ENCODE measurements at regions not wholly inside any gene's neighbourhood (a gene's known extent, or its start where the extent isn't known, plus 50 kb on each side); places are given as distances from the start of the nearest gene placed in this dataset.

GRCh38 chr14:61225344-61225743 is 55.8 kb downstream of the TMEM30B start:
- no peak for TF ChIP-seq NR2F2 (IDR thresholded peaks at IDR 0.05)
- TF ChIP-seq SP1 (IDR thresholded peaks at IDR 0.05): no peak
- TF ChIP-seq TAF1 (conservative IDR thresholded peaks at IDR 0.05): no peak
- TF ChIP-seq RXRA (IDR thresholded peaks at IDR 0.05): no peak
- no peak for TF ChIP-seq YY1 (IDR thresholded peaks at IDR 0.05)
- TF ChIP-seq EGR1 (IDR thresholded peaks at IDR 0.05; ENCODE audit: low read depth in 2 of 2): no peak
- no peak for TF ChIP-seq JUND (IDR thresholded peaks at IDR 0.05)
- TF ChIP-seq GABPA (IDR thresholded peaks at IDR 0.05 in 1 of 2, conservative IDR thresholded peaks at IDR 0.05 in 1 of 2): no peak
- TF ChIP-seq, protein P1, sequence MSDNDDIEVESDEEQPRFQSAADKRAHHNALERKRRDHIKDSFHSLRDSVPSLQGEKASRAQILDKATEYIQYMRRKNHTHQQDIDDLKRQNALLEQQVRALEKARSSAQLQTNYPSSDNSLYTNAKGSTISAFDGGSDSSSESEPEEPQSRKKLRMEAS (IDR thresholded peaks at IDR 0.05): no peak
- TF ChIP-seq FOXA1 (IDR thresholded peaks at IDR 0.05): no peak
- no peak for TF ChIP-seq ATF3 (IDR thresholded peaks at IDR 0.05)
- no peak for TF ChIP-seq ZBTB33 (IDR thresholded peaks at IDR 0.05)
- no peak for TF ChIP-seq HNF4G (IDR thresholded peaks at IDR 0.05)
- no peak for TF ChIP-seq HNF4A (conservative IDR thresholded peaks at IDR 0.05)
- no peak for TF ChIP-seq RAD21 (IDR thresholded peaks at IDR 0.05)
- TF ChIP-seq, protein P2, sequence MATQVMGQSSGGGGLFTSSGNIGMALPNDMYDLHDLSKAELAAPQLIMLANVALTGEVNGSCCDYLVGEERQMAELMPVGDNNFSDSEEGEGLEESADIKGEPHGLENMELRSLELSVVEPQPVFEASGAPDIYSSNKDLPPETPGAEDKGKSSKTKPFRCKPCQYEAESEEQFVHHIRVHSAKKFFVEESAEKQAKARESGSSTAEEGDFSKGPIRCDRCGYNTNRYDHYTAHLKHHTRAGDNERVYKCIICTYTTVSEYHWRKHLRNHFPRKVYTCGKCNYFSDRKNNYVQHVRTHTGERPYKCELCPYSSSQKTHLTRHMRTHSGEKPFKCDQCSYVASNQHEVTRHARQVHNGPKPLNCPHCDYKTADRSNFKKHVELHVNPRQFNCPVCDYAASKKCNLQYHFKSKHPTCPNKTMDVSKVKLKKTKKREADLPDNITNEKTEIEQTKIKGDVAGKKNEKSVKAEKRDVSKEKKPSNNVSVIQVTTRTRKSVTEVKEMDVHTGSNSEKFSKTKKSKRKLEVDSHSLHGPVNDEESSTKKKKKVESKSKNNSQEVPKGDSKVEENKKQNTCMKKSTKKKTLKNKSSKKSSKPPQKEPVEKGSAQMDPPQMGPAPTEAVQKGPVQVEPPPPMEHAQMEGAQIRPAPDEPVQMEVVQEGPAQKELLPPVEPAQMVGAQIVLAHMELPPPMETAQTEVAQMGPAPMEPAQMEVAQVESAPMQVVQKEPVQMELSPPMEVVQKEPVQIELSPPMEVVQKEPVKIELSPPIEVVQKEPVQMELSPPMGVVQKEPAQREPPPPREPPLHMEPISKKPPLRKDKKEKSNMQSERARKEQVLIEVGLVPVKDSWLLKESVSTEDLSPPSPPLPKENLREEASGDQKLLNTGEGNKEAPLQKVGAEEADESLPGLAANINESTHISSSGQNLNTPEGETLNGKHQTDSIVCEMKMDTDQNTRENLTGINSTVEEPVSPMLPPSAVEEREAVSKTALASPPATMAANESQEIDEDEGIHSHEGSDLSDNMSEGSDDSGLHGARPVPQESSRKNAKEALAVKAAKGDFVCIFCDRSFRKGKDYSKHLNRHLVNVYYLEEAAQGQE (IDR thresholded peaks at IDR 0.05): no peak
- no peak for TF ChIP-seq FOXA2 (IDR thresholded peaks at IDR 0.05)
- TF ChIP-seq, protein P3, sequence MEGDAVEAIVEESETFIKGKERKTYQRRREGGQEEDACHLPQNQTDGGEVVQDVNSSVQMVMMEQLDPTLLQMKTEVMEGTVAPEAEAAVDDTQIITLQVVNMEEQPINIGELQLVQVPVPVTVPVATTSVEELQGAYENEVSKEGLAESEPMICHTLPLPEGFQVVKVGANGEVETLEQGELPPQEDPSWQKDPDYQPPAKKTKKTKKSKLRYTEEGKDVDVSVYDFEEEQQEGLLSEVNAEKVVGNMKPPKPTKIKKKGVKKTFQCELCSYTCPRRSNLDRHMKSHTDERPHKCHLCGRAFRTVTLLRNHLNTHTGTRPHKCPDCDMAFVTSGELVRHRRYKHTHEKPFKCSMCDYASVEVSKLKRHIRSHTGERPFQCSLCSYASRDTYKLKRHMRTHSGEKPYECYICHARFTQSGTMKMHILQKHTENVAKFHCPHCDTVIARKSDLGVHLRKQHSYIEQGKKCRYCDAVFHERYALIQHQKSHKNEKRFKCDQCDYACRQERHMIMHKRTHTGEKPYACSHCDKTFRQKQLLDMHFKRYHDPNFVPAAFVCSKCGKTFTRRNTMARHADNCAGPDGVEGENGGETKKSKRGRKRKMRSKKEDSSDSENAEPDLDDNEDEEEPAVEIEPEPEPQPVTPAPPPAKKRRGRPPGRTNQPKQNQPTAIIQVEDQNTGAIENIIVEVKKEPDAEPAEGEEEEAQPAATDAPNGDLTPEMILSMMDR (IDR thresholded peaks at IDR 0.05; ENCODE audit: low read depth, low read length, missing input control): no peak
- WGBS: 92% methylated on average over 6 of the region's 6 CpGs
- no peaks in the 10 kb centered on the region for H3K9me3 ChIP-seq (ENCODE audit: control insufficient read depth in 4 of 4, low read length in 3 of 4)
- H3K27me3 ChIP-seq (ENCODE audit: control insufficient read depth in 4 of 4, insufficient read depth in 4 of 4, low read length in 3 of 4): no peaks in the 10 kb centered on the region
- H3K9ac ChIP-seq (ENCODE audit: low read depth in 1 of 2, low read length in 2 of 2): no peak overlapping the region
- DNase-seq (ENCODE audit: low spot score): no peak
- no peaks in the 10 kb centered on the region for H3K36me3 ChIP-seq (ENCODE audit: control insufficient read depth in 4 of 4, insufficient read depth in 3 of 4, low read depth in 1 of 4, low read length in 3 of 4)
- H3K27ac ChIP-seq (ENCODE audit: low read depth in 1 of 2, low read length in 2 of 2): no peak overlapping the region
- no peaks in the 10 kb centered on the region for H3K4me1 ChIP-seq (ENCODE audit: control insufficient read depth in 4 of 4, insufficient read depth in 4 of 4, low read length in 3 of 4)
- H3K4me3 ChIP-seq (ENCODE audit: low read depth in 1 of 3, low read length in 3 of 3): no peak overlapping the region

All from liver (tissue), 8 donors.